ENCODE measurements at regions not wholly inside any gene's neighbourhood (a gene's known extent, or its start where the extent isn't known, plus 50 kb on each side); places are given as distances from the start of the nearest gene placed in this dataset.

DNA sequence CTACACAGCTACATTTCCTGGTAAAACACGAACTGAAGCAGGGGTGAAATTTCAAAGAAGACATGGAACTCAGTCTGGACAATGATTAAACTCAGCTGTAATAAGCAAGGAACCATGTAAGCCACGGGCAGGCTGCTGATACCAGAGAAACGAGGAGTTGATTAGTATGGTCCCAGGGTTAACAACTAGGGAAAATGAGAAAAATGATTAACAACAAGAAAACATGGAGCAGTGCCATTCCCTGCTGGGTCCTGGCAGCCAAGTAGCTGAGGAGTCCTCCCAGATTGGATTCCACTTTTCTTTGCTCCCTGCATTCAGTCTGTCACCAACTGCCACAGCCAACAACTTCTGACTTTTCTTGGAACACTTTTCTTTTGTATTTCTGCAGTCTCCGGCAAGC, 517.0 kb upstream of the KLHL29 start:
- TF ChIP-seq SP1 (IDR thresholded peaks at IDR 0.05; ENCODE audit: low read depth) = no peak
- no peak for TF ChIP-seq ZNF274 (IDR thresholded peaks at IDR 0.05; ENCODE audit: low read depth, low read length)
